ENCODE measurements at regions not wholly inside any gene's neighbourhood (a gene's known extent, or its start where the extent isn't known, plus 50 kb on each side); places are given as distances from the start of the nearest gene placed in this dataset.
"Not testable (repeated sequence)": the region's sequence is repeated elsewhere in the genome, so short reads cannot be mapped to it uniquely, and the experiment has no call there.

DNA sequence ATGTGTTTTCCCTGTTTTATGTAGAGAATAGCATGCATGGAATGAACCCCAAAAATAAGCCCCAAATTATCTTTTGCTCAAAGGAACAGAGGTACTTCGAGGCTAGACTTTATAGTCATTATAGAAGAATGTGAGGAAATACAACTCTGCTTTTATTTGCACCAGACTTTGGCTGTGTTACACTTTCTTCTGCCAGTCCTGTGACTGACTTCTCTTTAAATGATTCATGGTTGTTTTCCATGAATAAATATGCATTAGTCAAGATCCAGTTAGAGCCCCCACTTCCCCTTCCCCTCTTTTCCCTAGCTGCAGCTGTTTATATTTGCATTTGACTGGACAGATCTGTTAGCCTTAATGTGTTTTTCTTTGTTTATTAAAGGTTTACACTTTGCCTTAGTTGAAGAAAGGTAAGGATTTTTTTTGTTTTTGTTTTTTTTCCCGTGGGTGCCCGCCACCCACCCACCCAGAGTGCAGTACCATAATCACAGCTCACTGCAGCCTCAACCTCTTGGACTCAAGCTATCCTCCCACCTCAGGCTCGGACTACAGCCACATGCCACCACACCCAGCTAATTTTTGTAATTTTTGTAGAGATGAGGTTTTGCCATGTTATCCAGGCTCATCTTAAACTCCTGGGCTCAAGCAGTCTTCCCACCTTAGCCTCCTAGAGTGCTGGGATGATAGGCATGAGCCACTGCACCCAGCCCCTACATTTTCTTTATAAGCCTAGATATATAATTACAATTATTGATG is 152.6 kb downstream of the CYB561 start:
- ATAC-seq (no peak), DNase-seq (no peak)

DNA sequence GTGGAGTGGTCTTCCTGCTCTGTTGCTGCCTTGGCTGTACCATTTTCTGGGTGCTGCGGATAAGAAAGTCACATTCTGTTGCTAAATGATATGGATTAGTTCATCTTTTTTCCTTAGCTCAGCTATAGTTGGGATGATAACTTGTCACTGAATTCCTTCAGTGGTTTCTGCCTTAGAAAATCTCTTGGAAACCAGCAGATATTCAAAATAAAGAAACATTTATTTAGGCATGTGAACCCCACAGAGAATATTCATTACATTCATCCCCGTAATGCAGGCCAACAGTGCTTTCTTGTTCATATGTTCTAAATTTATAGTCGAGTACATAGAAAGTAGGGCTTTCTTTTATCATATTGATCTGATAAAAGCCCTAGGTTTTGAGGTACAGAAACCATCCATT is 151.3 kb downstream of the CYB561 start:
- ATAC-seq: no peak
- DNase-seq: no peak

DNA sequence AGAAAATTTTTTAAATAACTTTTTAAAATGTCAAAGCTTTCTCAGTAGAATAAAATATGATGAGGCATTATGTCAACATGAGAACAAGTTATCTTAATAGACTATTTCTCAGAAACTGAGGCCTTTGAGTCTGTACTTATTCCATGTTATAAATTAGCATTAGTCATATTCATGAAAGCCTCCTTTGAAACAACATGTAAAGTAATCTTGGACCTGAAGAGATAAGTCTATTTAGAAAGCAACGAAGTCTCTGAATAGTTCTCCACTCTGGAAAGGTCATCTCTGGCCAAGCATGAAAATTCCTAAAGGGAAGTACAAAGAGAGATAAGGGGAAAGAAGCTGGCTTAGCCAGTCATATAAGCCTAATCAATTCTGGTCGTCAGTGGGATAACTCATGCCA is 150.8 kb downstream of the CYB561 start:
- ATAC-seq: no peak
- no peak for DNase-seq

DNA sequence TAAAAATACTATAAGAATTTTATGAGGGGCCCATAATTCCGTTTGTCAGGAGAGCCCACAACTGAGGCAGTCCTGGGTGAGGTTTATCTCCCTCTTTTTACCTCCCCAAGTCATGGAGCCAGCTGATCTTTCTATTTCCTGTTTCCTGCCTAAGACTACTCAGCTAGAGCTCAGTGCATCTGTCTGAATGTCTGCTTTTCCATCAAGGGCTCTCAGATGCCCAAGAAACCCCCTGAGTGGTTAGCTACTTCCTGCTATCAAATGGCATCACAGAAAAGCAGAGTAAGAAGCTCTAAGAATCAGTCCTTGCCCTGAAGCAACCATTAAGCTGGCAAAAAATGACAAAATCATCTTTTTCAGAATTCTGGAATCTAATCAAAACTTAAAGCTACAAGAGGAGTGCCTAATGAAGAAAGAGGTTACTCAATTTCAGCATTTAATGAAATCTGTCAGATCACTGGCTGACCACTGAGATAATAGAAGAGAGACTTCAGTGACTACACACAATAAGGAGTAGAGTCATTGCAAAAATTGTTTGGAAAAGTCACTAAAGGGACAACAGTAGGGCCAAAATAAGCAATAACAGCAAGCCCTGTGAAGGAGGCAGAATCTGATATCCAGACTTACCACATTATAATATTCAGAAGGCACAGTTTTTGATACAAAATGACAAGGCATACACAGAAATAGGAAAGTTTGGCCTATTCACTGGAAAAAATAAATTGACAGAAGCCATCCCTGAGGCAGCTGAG is 150.1 kb downstream of the CYB561 start:
- ATAC-seq (no peak), DNase-seq (no peak)

DNA sequence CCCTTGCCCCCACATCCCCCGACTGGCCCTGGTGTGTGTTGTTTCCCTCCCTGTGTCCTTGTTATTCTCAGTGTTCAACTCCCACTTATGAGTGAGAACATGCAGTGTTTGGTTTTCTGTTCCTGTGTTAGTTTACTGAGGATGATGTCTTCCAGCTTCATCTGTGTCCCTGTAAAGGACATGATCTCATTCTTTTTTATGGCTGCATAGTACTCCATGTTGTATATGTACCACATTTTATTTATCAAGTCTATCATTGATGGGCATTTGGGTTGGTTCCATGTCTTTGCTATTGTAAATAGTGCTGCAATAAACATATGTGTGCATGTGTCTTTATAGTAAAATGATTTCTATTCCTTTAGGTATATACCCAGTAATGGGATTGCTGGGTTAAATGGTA is 147.2 kb downstream of the CYB561 start:
- not testable (repeated sequence) for ATAC-seq, DNase-seq

DNA sequence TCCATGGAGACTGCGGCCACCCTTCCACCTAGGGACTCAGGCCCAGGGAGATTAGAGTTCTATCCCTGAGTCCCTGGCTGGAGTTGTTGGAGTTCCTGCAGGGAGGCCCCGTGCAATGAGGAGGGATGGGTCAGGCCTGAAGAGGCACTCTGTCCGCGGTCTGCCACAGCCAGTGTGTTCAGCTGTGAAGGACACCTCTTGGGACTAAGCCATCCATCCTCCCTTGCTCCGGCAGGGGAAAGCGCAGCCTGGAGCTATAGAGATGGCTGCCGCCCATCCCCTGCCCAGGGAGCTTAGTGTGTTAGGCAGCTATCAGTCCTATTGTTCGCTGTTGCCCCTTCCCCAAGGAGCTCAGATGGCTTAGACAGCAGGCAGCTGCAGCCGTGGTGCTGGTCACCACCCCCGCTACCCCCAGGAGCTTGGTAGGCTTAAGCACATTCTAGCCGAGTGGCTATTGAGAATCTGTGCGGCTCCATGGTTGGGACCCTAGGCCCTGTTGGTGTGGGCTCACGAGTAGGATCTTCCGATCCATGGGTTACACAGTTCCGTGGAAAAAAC is 141.3 kb downstream of the CYB561 start:
- no peak for DNase-seq
- no peak for ATAC-seq

DNA sequence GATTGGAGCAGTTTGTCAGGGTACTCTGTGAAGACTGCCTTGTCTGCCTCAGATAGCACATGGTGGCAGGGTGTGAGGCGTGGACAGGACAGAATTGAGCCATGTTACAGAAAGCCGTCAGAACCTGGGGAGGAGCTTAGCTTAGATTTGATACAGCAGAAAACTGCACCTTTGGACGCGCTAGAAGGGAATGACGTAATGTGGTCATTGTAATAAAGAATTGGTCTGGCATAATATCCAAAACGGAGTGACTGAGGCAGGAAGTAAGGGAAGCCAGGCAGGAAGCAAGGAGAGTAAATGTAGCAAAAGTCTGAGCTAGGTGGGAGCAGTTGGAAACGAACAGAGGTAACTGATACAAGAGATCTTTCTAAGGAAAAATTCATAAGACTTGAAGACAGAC is 140.2 kb downstream of the CYB561 start:
- DNase-seq: no peak
- no peak for ATAC-seq

DNA sequence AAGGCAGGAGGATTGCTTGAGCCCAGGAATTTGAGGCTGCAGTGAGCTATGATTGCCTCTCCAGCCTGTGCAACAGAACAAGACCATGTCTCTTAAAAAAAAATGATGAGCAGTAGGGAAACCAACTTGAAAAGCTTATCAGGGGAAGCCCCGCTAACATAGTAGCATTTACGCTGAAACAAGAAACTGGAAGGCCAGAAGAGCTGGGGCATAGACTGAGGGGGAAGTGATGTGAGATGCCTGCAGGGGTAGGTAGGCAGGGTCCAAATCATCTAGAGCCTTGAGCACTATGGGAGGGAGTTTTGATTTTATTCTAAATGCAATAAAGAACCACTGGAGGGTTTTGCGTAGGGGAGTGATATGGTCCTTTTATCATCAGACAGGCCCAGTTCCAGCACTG is 139.3 kb downstream of the CYB561 start:
- ATAC-seq: no peak
- no peak for DNase-seq

DNA sequence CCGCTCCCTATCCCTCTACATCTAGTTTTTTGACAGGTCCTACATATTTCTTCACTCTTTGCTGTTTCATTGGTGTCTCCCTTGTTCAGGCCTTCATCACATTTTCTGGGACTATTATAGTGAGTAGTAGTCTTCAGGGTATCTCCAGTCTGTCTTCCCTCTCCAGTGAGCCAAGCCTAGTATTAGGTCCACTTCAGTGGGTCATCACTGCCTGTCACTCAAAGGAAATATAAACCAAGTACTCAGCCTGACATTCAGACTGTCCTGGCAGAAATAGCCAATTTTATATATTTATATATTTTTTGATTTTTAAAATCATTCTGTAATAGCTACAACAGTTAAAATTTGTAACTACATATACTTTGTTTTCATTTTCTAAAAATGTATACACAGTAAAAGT is 137.8 kb downstream of the CYB561 start:
- ATAC-seq: no peak
- DNase-seq: no peak

DNA sequence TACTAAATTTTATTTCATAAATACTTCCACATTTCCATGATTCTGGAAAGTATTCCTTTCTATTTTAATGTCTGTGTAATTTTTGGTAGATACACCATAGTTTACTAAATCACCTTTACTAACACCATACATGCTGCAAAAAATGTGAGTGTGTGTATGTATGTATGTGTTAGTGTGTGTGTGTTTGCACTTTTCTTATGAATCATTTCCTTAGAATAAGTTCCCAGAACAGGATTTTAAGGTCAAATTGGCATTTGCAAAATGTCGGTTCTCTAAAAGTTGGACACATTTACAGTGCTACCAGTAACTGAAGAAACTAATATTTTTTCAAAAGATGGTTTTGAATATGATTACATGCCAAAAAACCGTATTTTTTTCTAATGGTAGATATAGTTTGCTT is 137.1 kb downstream of the CYB561 start:
- ATAC-seq (no peak), DNase-seq (no peak)

DNA sequence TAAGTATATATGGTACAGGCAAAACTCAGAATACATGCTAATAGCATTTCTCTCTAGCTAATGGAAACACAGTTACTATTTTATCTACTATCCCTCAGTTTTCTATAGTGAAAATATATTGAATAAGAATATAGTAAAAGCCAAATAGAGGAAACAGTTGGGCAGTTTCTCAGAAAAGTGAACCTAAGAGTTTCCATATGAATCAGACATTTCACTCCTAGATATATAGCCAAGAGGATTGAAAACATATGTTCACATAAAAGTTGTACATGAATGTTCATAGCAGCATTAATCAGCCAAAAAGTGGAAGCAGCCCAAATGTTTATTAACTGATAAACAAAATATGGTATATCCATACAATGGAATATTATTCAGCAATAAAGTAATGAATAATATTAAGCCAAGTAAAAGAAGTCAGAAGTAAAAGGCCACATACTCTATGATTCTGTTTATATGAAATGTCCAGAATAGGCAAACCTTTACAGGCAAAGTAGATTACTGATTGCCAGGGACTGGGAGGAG is 134.6 kb downstream of the CYB561 start:
- ATAC-seq: no peak
- no peak for DNase-seq

DNA sequence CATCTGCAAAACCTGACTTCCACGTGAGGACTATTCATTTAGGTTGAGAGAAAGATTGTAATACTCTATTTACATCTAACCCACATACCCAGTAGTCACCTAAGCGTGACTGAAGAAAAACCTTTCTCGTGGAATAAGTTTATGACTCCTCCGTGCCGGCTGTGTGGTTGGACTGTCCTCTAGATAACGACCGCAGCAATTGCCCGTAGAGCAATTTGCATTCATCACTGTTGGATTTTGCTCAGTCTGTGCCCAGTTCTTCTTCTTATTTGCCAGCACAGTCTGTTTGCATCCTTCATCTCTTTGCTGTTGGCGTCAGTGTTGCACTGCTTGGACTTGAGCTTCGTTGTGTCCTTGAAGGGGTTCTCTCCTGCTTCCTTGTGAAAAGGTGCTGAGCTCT is 131.3 kb downstream of the CYB561 start:
- ATAC-seq: no peak

DNA sequence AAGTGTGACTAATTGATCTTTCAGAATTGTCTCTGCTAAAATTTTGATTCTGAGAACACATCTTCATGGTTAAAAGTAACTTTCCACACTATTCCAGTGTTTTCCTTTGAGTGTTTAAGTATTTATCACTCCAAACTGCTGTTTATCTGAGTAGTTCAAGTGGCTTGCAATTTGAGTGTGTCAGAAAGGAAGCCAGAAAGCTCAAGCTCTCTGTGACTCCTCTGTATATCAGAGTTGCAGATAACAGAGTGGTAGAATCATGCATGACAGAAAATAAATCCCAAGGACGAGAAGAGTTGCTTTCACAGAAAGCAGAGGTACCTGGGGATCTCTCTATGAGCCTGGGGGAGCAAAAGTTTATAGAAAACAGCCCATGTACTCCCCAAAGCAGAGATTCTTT is 130.0 kb downstream of the CYB561 start:
- no peak for DNase-seq
- ATAC-seq: no peak

More for the DNA sequence above, 131.3 kb downstream of the CYB561 start:
- DNase-seq: no peak

DNA sequence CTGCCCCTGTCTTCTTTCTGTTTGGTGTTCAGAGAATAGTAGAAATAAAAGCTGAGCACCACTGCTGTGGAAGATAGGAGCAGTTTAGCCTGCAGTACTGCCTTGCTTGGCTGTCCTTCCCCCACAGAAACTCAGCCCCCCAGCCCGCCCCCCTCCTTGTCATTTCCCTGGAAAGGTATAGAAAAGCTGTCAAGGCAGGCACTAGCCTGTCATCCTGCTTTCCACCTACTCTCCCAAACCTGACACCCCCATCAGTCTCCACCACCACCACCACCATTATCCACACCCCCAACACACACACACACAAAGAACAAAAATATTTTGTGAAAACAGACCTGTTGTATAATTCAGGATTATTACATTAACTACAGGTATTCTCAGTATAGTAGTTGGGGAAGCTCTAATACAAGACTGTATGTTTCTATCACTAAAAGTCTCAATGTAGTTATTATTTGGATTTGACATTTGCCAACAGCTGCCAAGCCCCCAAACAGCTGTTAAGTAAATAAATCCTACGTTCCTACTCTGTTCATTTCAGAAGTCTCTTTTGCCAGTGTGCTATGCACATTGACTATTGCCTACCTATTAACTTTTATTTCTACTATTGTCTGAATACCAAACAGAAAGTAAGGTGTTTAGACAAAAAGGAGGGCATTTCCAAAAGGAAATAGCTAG is 128.8 kb downstream of the CYB561 start:
- DNase-seq: no peak
- ATAC-seq: no peak

DNA sequence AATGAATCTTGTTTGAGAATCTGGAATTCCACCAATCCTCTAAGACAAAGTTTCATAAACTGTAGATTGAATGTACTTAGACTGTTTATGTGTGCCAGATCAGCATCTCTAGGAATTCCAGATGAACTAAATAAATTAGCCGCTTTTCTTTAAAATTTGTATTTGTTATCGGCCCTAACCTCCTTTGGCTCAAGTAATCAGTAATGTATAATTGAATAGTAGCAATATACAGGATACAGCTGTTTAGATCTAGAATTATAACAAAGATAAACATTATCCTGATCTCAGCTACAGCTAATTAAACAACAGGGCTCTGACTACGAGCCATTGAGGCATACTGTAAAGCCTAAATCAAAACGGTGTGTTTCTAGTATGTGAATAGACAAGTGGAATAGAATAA is 120.3 kb downstream of the CYB561 start:
- DNase-seq: no peak
- no peak for ATAC-seq

DNA sequence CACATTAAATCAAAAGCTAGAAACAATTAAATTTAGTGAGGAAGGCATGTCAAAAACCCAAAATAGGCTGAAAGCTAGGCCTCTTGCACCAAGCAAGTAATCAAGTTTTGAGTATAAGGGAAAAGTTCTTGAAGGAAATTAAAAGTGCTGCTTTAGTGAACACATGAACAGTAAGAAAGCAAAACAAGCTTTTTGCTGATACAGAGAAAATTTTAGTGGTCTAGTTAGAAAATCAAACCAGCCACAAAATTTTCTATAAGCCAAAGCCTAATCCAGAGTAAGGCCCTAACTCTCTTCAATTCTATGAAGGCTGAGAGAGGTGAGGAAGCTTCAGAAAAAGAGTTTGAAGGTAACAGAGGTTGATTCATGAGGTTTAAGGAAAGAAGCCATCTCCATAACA is 116.2 kb downstream of the CYB561 start:
- ATAC-seq (no peak), DNase-seq (no peak)

DNA sequence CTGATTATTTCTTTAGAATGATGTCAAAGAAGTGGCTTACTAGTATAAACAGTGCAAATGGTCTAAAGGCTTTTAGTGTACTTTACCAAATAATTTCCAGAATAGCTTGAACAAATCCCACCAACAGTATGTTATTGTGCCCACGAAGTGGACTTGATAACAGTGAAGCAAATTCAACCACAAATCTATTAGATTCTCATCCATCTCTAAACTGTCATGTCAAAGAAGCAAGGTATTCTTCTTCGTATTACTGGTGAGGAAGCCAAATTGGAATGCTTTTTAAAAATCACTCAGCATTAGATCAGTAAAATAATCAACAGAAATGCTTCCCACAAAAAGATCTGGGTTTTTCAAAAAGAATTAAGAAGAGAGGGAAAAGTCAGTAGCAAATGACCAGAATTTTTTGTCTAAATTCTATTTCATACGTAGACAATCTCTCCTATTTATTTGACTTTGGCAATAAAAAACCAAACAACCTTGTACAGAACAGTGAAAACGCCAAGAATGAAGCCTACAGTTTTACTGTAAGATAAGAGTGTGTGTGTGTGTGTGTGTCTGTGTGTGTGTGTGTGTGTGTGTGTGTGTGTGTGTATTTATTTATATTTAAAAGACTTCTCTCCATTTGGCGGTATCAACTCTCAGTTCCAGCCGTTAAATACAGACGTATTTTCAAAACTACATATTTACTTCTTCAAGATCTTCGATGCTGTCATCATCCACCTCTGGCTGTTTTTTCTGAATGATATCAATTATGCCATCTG is 114.6 kb downstream of the CYB561 start:
- no peak for DNase-seq

DNA sequence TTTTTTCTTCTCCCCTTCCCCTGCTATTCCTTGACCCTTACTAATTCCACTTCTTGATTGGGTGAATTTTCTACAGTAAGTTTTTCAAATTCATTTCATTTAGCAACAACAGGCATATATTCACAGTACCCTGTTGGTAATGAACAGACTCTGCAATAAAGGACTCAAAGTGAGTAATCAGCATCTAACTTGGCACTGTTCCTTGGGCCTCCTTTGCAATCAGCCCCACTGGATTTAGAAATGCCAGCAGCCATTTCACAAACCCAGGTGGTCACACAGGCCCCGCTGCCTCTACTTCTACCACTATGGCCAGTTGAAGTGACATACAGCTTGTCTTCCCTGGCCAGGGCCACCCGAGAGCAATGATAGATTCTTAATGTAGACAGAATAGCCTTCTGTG is 113.8 kb downstream of the CYB561 start:
- DNase-seq: no peak
- ATAC-seq: no peak

More for the DNA sequence above, 114.6 kb downstream of the CYB561 start:
- ATAC-seq: no peak

DNA sequence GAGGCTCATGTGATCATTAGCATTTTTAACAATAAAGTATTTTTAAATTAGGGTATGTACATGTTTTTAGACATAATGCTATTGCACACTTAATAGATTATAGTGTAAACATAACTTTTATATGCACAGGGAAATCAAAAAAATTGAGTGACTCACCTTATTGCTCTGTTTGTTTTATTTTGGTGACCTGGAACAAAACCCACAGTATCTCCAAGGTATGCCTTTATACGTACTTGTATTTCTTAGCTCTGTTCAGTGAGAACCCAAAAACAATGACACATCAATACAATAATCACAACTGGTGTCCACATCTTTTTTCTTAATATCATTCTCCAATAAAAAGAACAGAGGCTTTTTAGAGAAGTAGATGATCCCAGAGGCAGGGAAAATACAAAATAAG is 112.2 kb downstream of the CYB561 start:
- DNase-seq (no peak), ATAC-seq (no peak)

DNA sequence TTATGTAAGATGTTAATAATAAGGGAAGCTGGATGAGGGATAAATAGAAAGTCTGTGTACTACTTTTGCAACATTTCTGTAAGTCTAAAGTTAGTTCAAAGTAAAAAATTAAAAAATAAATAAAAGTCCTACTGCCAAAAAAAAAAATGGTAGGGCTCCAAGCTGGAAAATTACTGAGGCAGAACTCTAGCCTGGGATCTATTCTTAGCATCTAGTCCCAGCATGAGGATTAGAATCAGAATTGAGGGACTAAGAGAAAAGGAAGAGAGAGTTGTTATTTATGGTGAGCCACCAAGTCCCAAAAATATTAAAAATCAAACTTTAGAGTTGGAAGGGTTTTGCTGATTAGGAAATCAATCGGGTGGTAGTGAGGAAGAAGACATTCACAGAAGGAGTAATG is 110.3 kb downstream of the CYB561 start:
- ATAC-seq (no peak), DNase-seq (no peak)

DNA sequence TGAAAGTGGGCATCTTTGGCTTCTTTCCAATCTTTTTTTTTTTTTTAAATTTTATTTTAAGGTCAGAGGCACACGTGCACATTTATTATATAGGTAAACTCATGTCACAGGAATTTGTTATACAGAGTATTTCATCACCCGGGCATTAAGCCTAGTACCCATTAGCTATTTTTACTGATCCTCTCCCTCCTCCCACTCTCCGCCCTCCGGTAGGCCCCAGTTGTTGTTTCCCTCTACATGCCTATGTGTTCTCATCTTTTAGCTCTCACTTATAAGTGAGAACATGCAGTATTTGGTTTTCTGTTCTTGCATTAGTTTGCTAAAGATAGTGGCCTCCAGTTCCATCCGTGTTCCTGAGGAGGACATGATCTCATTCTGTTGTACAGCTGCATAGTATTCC is 108.5 kb downstream of the CYB561 start:
- ATAC-seq (no peak), DNase-seq (no peak)

DNA sequence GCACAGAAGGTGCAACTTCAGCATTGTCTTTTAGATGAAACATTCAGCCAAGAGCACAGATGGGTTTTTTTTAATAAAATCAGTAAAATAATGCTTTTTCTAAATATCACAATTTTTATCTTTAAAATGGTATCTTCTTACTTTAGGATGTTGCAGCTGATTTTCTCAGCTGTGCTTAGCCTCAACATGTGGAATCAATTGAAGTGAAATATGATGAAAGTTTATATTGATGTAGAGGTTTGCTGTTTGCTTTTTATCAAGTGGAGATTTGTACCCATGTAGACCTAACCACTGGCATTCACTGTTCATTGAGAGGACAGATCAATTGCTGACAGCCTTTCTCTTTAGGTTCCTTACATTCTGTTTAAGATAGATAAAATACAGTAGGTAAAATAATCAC is 107.8 kb downstream of the CYB561 start:
- DNase-seq (no peak), ATAC-seq (no peak)
